Colonic mucosa (tissue), 4 donors: ENCODE measurements at regions not wholly inside any gene's neighbourhood (a gene's known extent, or its start where the extent isn't known, plus 50 kb on each side); places are given as distances from the start of the nearest gene placed in this dataset.

Experiments used
- DNase-seq: peaks from one replicate; pipeline ENCODE4 v3.0.0-alpha.2; 2020
- H3K27ac ChIP-seq: fragments of 200-600 bp; one replicate; pipeline ENCODE4 v1.8.0; 2021
- H3K27me3 ChIP-seq: fragments of 200-600 bp; one replicate; pipeline ENCODE4 v1.8.0; 2021
- H3K36me3 ChIP-seq: fragments of 200-600 bp; one replicate; pipeline ENCODE4 v1.8.0; 2021
- H3K4me1 ChIP-seq: fragments of 200-600 bp; one replicate; pipeline ENCODE4 v1.8.0; 2021; ENCODE audit warnings: mild to moderate bottlenecking
- H3K4me3 ChIP-seq: fragments of 200-600 bp; one replicate; pipeline ENCODE4 v1.8.0; 2021
- H3K9ac ChIP-seq, 2 donors: one replicate each; pipeline ENCODE4 v1.7.0; 2013; ENCODE audit warnings: control low read depth in 2 of 2, low read depth in 2 of 2, low read length in 2 of 2
- H3K9me3 ChIP-seq: fragments of 200-600 bp; one replicate; pipeline ENCODE4 v1.8.0; 2021
- CTCF ChIP-seq: fragments of 200-600 bp; IDR thresholded peaks from one replicate; pipeline ENCODE4 v1.8.0; 2022; ENCODE audit warnings: antibody characterized with exemption, mild to moderate bottlenecking
- intact Hi-C: fragments of 100-400 bp; cut with DNase I; formaldehyde crosslinking; loops from one replicate; pipeline ENCODE4 v1.14.1; 2022
- donor health status: healthy.
- donor health status: DM: no; HTN: no; CAD: no.
- donor health status: DM: no; HTN: no; CAD: no.

DNA sequence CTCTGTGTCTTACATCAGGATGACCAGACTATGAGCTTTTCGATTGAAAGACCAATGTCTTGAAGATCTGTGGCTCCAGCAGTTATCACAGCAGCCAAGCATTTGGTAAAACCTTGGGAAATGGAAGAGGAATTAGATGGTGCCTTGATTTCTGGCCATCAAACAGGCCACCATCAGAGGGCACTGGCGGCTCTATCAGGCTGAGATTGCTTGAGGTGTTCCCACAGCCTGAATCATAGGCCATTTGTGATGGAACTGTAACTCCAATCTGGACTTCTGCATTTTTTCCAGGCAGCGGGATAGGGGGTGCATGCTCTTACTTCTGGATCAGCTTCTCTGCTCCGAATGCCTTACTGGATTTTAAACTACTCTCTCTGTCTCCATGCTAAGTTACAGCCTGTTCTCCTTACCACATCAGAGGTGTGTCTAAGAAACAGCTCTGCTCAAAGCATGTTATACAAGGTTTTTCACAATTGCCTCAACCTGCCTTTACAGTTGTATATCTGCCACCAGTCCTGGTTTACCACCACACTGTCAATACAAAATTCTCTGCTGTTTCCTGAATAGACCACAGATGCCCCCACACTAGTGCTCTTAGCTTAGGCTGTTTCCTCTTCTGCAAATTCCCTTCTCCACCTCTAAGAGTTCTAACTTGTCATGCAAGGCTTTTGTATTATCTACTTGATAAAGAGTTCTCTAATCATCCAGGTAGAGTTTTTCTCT, 180.9 kb downstream of the PTGER3 start:
- no peak for DNase-seq
- H3K36me3 ChIP-seq = no peaks in the 10 kb centered on the region
- no peak overlapping the region for H3K27ac ChIP-seq
- H3K4me1 ChIP-seq = no peaks in the 10 kb centered on the region
- H3K27me3 ChIP-seq = no peaks in the 10 kb centered on the region
- H3K9ac ChIP-seq = no peak overlapping the region
- no peaks in the 10 kb centered on the region for H3K9me3 ChIP-seq
- intact Hi-C loops = no loop called here
- no peak overlapping the region for H3K4me3 ChIP-seq
- no peak for TF ChIP-seq CTCF

GRCh38 chr1:70871790-70872189, 175.8 kb downstream of the PTGER3 start:
- Histone ChIP-seq H3K27ac (no peak overlapping the region), H3K9me3 (no peaks in the 10 kb centered on the region), H3K27me3 (no peaks in the 10 kb centered on the region), H3K4me3 (no peak overlapping the region), H3K9ac (no peak overlapping the region), H3K4me1 (no peaks in the 10 kb centered on the region), H3K36me3 (no peaks in the 10 kb centered on the region)
- no peak for DNase-seq
- TF ChIP-seq CTCF = no peak
- intact Hi-C loops = no loop called here

DNA sequence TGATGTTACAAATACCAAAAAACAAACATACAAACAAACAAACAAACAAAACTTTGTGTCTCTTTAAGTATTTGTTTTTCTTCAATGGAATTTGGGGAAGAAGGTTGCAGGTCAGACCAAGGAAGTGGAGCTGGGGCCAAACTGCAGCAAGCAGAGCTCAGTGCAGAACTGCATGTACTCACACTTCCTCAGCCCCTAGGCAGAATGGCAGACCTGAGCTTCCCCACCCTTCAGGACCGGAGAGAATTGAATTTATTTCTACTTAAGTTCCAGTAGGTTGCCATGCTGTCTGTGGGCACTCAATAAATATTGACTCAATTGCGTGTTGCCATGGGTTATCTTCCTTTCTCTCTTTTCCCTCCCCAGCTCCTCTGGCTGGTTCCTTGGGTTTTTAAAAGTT, 173.6 kb downstream of the PTGER3 start:
- H3K27me3 ChIP-seq = no peaks in the 10 kb centered on the region
- H3K4me3 ChIP-seq = no peak overlapping the region
- no peak for TF ChIP-seq CTCF
- H3K9me3 ChIP-seq = no peaks in the 10 kb centered on the region
- H3K9ac ChIP-seq = no peak overlapping the region
- no peaks in the 10 kb centered on the region for H3K4me1 ChIP-seq
- DNase-seq = no peak
- intact Hi-C loops = no loop called here
- H3K27ac ChIP-seq = no peak overlapping the region
- no peaks in the 10 kb centered on the region for H3K36me3 ChIP-seq

DNA sequence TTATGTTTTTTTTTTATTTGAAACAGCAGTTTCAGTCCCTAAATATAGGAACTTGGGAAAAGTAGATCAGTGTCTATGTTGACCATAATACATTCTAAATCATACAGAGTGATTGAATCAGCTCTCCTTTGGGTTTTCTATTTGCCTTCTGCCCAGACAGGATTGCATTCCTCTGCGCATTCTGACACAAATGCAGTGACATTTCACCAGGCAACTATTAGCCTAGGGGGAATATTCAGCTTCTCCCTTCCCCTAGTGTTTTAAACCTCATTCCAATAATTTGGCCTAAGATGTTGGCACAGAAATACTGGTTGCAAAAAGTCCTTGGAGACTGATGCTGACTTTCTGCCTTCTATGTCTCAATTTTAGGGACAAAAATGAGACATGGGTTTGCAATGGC, 172.8 kb downstream of the PTGER3 start:
- H3K9ac ChIP-seq = no peak overlapping the region
- intact Hi-C loops = no loop called here
- no peak overlapping the region for H3K27ac ChIP-seq
- no peaks in the 10 kb centered on the region for H3K4me1 ChIP-seq
- no peak for DNase-seq
- H3K4me3 ChIP-seq = no peak overlapping the region
- H3K9me3 ChIP-seq = no peaks in the 10 kb centered on the region
- H3K36me3 ChIP-seq = no peaks in the 10 kb centered on the region
- H3K27me3 ChIP-seq = no peaks in the 10 kb centered on the region
- TF ChIP-seq CTCF = no peak

DNA sequence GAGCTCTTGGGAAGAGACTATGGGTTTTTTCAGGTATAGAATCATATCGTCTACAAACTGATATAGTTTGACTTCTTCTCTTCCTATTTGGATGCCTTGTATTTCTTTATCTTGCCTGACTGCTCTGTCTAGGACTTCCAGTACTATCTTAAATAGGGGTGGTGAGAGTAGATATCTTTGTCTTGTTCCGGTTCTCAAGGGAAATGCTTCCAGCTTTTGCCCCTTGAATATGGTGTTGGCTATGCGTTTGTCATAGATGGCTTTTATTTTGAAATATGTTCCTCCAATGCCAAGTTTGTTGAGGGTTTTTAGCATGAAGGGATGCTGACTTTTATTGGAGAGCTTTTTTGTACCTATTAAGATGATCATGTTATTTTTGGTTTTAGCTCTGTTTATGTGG, 170.3 kb downstream of the PTGER3 start:
- Histone ChIP-seq H3K27ac (no peak overlapping the region), H3K36me3 (no peaks in the 10 kb centered on the region), H3K27me3 (no peaks in the 10 kb centered on the region), H3K4me1 (no peaks in the 10 kb centered on the region), H3K9ac (no peak overlapping the region), H3K4me3 (no peak overlapping the region), H3K9me3 (no peaks in the 10 kb centered on the region)
- no peak for TF ChIP-seq CTCF
- intact Hi-C loops = no loop called here
- DNase-seq = no peak
